GM19328 (cell line): ENCODE measurements at regions not wholly inside any gene's neighbourhood (a gene's known extent, or its start where the extent isn't known, plus 50 kb on each side); places are given as distances from the start of the nearest gene placed in this dataset.

Experiments used
- ATAC-seq: cut with Tn5 transposase; IDR thresholded peaks from one replicate; pipeline ENCODE4 v1.9.1; 2021; ENCODE audit warnings: mild to moderate bottlenecking, moderate library complexity; ENCODE audit not compliant: unreplicated experiment

- no peak for ATAC-seq
Measured at GRCh38 chr2:15038366-15039364, 406.1 kb downstream of the LRATD1 start.

- no peak for ATAC-seq
Measured at GRCh38 chr2:15040429-15041084, 408.0 kb downstream of the LRATD1 start.

GRCh38 chr2:15041429-15041837 lies 408.9 kb downstream of the LRATD1 start:
- ATAC-seq = no peak

- ATAC-seq = no peak
Measured at GRCh38 chr2:15042801-15043217, 410.3 kb downstream of the LRATD1 start.

GRCh38 chr2:15043336-15044058 lies 411.0 kb downstream of the LRATD1 start:
- no peak for ATAC-seq

- ATAC-seq = no peak
Measured at GRCh38 chr2:15045054-15045453, 412.5 kb downstream of the LRATD1 start.

- no peak for ATAC-seq
Measured at GRCh38 chr2:15047184-15047583, 414.7 kb downstream of the LRATD1 start.

GRCh38 chr2:15048000-15048399 lies 415.5 kb downstream of the LRATD1 start:
- ATAC-seq = no peak

- ATAC-seq = no peak
Measured at GRCh38 chr2:15049096-15049993, 416.8 kb downstream of the LRATD1 start.

GRCh38 chr2:15050483-15050882 lies 418.0 kb downstream of the LRATD1 start:
- no peak for ATAC-seq

- ATAC-seq = no peak
Measured at GRCh38 chr2:15053542-15053941, 421.0 kb downstream of the LRATD1 start.

- no peak for ATAC-seq
Measured at GRCh38 chr2:15058015-15058720, 425.7 kb downstream of the LRATD1 start.

GRCh38 chr2:15058721-15059157 lies 426.2 kb downstream of the LRATD1 start:
- ATAC-seq = no peak

- no peak for ATAC-seq
Measured at GRCh38 chr2:15059870-15060512, 427.5 kb downstream of the LRATD1 start.

GRCh38 chr2:15061268-15061667 lies 428.8 kb downstream of the LRATD1 start:
- no peak for ATAC-seq

- no peak for ATAC-seq
Measured at GRCh38 chr2:15066138-15066537, 433.6 kb downstream of the LRATD1 start.

GRCh38 chr2:15069149-15069548 lies 436.6 kb downstream of the LRATD1 start:
- no peak for ATAC-seq

- no peak for ATAC-seq
Measured at GRCh38 chr2:15072836-15073235, 440.3 kb downstream of the LRATD1 start.

GRCh38 chr2:15073664-15074063 lies 441.1 kb downstream of the LRATD1 start:
- no peak for ATAC-seq
